ENCODE measurements at regions not wholly inside any gene's neighbourhood (a gene's known extent, or its start where the extent isn't known, plus 50 kb on each side); places are given as distances from the start of the nearest gene placed in this dataset.

GRCh38 chr1:47574451-47575165, 136.8 kb downstream of the FOXD2 start:
- TF ChIP-seq, protein P1, sequence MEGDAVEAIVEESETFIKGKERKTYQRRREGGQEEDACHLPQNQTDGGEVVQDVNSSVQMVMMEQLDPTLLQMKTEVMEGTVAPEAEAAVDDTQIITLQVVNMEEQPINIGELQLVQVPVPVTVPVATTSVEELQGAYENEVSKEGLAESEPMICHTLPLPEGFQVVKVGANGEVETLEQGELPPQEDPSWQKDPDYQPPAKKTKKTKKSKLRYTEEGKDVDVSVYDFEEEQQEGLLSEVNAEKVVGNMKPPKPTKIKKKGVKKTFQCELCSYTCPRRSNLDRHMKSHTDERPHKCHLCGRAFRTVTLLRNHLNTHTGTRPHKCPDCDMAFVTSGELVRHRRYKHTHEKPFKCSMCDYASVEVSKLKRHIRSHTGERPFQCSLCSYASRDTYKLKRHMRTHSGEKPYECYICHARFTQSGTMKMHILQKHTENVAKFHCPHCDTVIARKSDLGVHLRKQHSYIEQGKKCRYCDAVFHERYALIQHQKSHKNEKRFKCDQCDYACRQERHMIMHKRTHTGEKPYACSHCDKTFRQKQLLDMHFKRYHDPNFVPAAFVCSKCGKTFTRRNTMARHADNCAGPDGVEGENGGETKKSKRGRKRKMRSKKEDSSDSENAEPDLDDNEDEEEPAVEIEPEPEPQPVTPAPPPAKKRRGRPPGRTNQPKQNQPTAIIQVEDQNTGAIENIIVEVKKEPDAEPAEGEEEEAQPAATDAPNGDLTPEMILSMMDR (conservative IDR thresholded peaks at IDR 0.05; ENCODE audit: low read depth, low read length) = no peak
- TF ChIP-seq EZH2 (IDR thresholded peaks at IDR 0.05; ENCODE audit: low read length, unreplicated experiment) (no peak), EZH2phosphoT487 (IDR thresholded peaks at IDR 0.05; ENCODE audit: borderline replicate concordance, low read length) (no peak)
